HUES48 (cell line): ENCODE measurements at regions not wholly inside any gene's neighbourhood (a gene's known extent, or its start where the extent isn't known, plus 50 kb on each side); places are given as distances from the start of the nearest gene placed in this dataset.

Experiments used
- H3K27ac ChIP-seq: one replicate; pipeline ENCODE4 v1.7.0; 2013; ENCODE audit warnings: low read depth, low read length, inconsistent platforms
- H3K27me3 ChIP-seq: 2 replicates; pipeline ENCODE4 v1.6.1; 2013; ENCODE audit warnings: mild to moderate bottlenecking, low read length; ENCODE audit not compliant: control insufficient read depth, insufficient read depth
- H3K36me3 ChIP-seq: 2 replicates; pipeline ENCODE4 v1.6.1; 2013; ENCODE audit warnings: low read length; ENCODE audit not compliant: control insufficient read depth, insufficient read depth
- H3K4me1 ChIP-seq: 2 replicates; pipeline ENCODE4 v1.6.1; 2013; ENCODE audit warnings: mild to moderate bottlenecking, low read length; ENCODE audit not compliant: control insufficient read depth, insufficient read depth
- H3K4me3 ChIP-seq: 2 replicates; pipeline ENCODE4 v1.5.1; 2013; ENCODE audit warnings: mild to moderate bottlenecking, low read depth, low read length
- H3K9ac ChIP-seq: 2 replicates; pipeline ENCODE4 v1.6.1; 2013; ENCODE audit warnings: mild to moderate bottlenecking, low read depth, low read length, moderate library complexity
- H3K9me3 ChIP-seq: 2 replicates; pipeline ENCODE4 v1.6.1; 2013; ENCODE audit warnings: low read length; ENCODE audit not compliant: control insufficient read depth, insufficient read depth

DNA sequence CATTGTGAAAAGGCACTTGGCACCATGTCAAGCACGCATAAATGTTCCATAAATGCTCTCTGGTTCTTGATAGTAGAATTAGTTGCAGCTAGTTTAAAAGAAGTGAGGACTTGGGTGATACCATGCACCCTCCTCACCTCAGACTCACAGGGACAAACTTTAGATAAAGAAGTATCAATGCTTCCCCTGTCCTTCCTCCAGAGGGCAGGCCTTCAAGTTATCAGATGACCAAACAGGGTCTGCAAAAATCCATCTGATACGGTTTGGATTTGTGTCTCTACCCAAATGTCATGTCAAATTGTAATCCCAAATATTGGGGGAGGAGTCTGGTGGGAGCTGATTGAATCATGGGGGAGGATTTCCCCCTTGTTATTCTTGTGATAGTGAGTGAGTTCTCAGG lies 54.1 kb downstream of the C1QL2 start:
- no peak overlapping the region for H3K9ac ChIP-seq
- no peaks in the 10 kb centered on the region for H3K9me3 ChIP-seq

DNA sequence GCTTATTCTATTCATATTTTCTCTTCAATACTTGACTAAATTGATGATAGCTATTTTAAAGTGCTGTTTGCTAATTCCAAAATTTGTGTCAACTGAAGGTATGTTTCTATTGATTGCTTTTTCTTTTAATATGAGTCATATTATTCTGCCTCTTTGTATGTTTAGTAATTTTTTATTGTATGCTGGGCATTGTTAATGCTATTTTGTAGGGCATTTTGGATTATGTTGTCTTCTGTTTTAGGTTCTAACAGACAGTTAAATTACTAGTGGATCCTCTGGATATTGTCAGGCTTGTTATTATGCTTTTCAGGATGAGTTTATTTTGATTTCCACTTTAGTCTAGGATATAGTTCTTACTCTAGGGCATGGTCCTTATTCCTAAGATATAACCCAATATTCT lies 55.6 kb downstream of the C1QL2 start:
- H3K27ac ChIP-seq: no peak overlapping the region

More for the DNA sequence above, 54.1 kb downstream of the C1QL2 start:
- Histone ChIP-seq H3K36me3 (no peaks in the 10 kb centered on the region), H3K27me3 (no peaks in the 10 kb centered on the region), H3K4me3 (no peak overlapping the region), H3K27ac (no peak overlapping the region), H3K4me1 (no peaks in the 10 kb centered on the region)

DNA sequence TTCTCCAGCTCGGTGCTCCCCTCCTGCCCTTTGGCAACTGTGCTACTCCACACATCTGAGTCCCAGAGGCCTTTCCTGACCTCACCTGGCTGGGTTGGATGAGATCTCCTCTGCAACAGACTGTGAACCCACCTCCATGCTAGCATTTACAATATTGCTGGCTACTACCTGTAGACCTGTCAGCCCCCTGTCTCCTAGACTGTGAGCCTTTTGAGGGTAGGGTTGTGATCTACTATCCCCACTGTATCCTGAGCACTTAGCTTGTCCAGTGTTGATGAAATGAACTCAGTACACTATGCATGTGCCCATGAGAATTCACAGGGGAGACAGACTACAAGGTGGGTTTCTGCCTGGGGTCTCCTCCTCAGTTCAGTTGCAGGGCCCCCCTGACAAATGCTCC lies 70.1 kb downstream of the C1QL2 start:
- no peak overlapping the region for H3K27ac ChIP-seq
- H3K36me3 ChIP-seq: no peaks in the 10 kb centered on the region
- no peak overlapping the region for H3K9ac ChIP-seq
- H3K27me3 ChIP-seq: no peaks in the 10 kb centered on the region
- no peaks in the 10 kb centered on the region for H3K4me1 ChIP-seq
- H3K4me3 ChIP-seq: no peak overlapping the region
- H3K9me3 ChIP-seq: no peaks in the 10 kb centered on the region

More for the DNA sequence above, 55.6 kb downstream of the C1QL2 start:
- Histone ChIP-seq H3K9me3 (no peaks in the 10 kb centered on the region), H3K36me3 (no peaks in the 10 kb centered on the region), H3K9ac (no peak overlapping the region), H3K27me3 (no peaks in the 10 kb centered on the region), H3K4me3 (no peak overlapping the region), H3K4me1 (no peaks in the 10 kb centered on the region)

DNA sequence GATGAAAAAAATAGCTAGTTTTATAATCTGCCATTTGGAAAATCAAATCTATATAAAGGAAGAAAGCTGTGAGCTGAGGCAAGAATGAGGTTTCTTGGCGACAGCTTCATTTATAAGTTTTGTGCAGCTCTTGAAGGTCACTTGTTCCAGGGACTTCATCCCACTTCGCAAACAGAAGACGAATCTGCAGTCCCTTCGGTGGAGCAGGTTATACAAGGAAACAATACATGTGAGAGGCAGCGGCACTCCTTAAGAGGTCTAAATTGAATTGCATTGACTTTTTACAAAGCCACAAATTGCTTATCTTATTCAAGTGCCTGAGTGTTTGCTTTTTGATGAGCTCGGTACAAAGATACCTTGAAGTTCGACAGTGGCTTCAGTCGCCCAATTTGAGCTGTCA lies 72.2 kb downstream of the C1QL2 start:
- no peaks in the 10 kb centered on the region for H3K36me3 ChIP-seq
- no peaks in the 10 kb centered on the region for H3K27me3 ChIP-seq
- no peaks in the 10 kb centered on the region for H3K9me3 ChIP-seq
- H3K9ac ChIP-seq: no peak overlapping the region
- no peaks in the 10 kb centered on the region for H3K4me1 ChIP-seq
- H3K27ac ChIP-seq: no peak overlapping the region
- no peak overlapping the region for H3K4me3 ChIP-seq

DNA sequence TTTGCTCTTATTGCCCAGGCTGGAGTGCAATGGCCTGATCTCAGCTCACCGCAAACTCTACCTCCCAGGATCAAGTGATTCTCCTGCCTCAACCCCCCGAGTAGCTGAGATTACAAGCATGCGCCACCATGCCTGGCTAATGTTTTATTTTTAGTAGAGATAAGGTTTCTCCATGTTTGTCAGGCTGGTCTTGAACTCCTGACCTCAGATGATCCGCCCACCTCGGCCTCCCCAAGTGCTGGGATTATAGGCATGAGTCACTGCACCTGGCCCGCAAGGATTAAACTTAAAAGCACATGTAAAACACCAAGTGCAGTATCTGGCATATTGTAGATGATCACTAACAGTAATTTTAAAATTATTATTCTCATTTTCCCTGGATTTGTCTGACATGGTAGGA lies 72.9 kb downstream of the C1QL2 start:
- Histone ChIP-seq H3K4me1 (no peaks in the 10 kb centered on the region), H3K27ac (no peak overlapping the region), H3K9me3 (no peaks in the 10 kb centered on the region), H3K9ac (no peak overlapping the region), H3K36me3 (no peaks in the 10 kb centered on the region), H3K4me3 (no peak overlapping the region), H3K27me3 (no peaks in the 10 kb centered on the region)

DNA sequence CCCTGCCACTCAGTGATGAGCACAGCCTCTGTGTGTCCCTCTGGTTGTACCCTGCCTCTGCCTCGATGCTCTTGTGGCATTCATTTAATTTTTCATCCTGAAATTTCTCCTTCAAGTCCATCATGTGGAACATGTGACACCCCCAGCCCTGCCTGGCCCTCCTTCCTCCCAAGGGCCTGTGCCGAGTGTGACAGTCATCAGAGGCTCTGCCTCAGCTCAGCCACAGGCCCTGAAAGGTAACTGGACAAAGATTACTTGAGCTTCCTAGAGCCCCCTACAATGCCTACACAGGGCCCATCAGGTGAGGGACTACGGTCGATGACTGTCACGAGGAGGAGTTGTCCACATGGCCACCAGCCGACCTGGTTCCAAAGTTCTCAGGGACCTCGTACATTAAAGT lies 75.1 kb downstream of the C1QL2 start:
- Histone ChIP-seq H3K9ac (no peak overlapping the region), H3K27ac (no peak overlapping the region), H3K4me1 (no peaks in the 10 kb centered on the region), H3K36me3 (no peaks in the 10 kb centered on the region), H3K27me3 (no peaks in the 10 kb centered on the region), H3K4me3 (no peak overlapping the region), H3K9me3 (no peaks in the 10 kb centered on the region)

DNA sequence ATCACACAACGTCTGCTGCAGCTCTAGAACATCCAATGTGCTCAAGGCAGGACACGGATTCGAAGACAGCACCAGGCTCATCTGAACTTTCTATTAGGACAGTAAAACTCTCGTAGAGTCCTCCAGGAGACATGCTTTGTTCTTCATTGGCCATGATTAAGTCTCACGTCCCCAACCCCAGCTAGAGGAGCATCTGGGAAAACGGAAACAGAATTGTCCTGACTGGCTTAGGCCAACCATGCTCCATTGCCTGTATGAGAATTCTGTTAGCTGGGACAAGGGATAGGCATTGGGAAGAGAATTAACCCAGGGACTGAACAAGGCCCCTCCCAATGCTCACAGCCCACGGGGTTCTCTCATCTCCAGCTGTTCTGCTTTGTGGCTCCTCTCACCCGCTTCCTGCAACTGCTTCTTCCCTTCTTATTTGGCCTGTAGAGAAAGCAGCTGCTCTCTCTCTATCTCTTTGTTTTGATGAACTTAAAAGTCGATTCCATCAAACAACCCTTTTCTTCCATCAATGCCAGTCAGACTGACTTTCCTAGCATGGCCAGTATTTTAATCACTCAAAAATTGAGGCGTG lies 75.6 kb downstream of the C1QL2 start:
- Histone ChIP-seq H3K9me3 (no peaks in the 10 kb centered on the region), H3K27me3 (no peaks in the 10 kb centered on the region), H3K27ac (no peak overlapping the region), H3K4me1 (no peaks in the 10 kb centered on the region), H3K4me3 (no peak overlapping the region), H3K9ac (no peak overlapping the region), H3K36me3 (no peaks in the 10 kb centered on the region)

DNA sequence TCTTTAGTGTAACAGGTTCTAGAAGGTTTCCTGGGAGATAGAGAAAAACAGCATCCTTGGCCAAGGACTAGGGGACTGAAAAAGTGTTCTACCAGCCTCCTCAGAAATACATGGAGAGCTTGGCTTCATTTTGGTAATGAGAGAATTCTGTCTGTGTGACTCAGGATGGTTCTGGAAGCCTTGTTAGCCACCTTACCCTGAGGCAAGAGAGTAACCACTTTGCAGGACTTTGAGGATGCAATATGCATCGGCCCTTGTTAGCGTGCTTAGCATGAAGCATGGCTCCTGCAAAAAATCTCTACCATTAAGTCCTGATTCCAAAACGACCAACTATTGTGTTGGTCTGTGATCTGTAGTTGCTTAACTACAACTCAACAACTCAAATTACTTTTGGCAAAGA lies 79.8 kb downstream of the C1QL2 start:
- no peak overlapping the region for H3K9ac ChIP-seq
- no peaks in the 10 kb centered on the region for H3K4me1 ChIP-seq
- H3K27me3 ChIP-seq: no peaks in the 10 kb centered on the region
- H3K4me3 ChIP-seq: no peak overlapping the region
- no peaks in the 10 kb centered on the region for H3K9me3 ChIP-seq
- H3K27ac ChIP-seq: no peak overlapping the region
- no peaks in the 10 kb centered on the region for H3K36me3 ChIP-seq

DNA sequence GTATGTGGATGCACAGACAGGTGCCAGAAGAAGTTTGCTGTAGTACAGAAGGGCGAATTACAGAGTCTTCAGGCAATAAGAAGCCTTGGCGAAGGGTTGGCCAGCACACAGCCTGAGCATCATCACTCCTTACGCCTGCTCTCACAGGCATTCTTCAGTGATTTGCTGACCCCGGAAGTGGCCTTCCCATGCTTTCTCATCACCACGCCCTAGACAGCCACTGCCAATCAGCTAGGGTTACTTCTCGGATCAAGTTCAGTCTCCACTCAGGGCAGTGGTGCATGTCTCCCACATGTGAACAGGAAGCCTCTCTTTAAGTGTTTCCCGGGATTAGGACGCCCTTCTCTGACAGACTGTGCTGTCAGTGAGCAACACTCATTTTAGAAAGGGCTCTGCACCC lies 81.8 kb downstream of the C1QL2 start:
- no peak overlapping the region for H3K9ac ChIP-seq
- no peaks in the 10 kb centered on the region for H3K36me3 ChIP-seq
- no peaks in the 10 kb centered on the region for H3K27me3 ChIP-seq
- no peaks in the 10 kb centered on the region for H3K4me1 ChIP-seq
- H3K27ac ChIP-seq: no peak overlapping the region
- H3K4me3 ChIP-seq: no peak overlapping the region
- no peaks in the 10 kb centered on the region for H3K9me3 ChIP-seq

DNA sequence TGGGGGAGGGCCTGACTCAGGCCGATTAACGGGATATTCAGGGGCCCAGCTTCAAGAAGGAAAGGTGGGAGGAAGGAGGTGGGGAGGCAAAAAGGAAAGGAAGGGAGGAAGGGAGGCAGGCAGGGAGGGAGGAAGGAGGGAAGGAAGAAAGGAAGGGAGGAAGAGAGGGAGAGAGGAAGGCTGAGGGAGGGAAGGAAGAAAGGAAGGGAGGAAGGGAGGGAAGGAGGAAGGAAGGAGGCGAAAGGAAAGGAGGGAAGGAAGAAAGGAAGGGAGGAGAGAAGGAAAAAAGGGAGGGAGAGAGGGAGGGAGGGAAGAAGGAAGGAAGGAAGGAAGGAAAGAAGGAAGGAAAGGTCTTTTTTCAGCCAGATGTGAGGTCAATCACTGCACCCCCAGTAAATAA lies 85.3 kb downstream of the C1QL2 start:
- Histone ChIP-seq H3K4me1 (peaks cover 22% of the 10 kb centered on the region), H3K27me3 (no peaks in the 10 kb centered on the region), H3K9me3 (no peaks in the 10 kb centered on the region), H3K27ac (no peak overlapping the region), H3K9ac (no peak overlapping the region), H3K4me3 (no peak overlapping the region), H3K36me3 (no peaks in the 10 kb centered on the region)

DNA sequence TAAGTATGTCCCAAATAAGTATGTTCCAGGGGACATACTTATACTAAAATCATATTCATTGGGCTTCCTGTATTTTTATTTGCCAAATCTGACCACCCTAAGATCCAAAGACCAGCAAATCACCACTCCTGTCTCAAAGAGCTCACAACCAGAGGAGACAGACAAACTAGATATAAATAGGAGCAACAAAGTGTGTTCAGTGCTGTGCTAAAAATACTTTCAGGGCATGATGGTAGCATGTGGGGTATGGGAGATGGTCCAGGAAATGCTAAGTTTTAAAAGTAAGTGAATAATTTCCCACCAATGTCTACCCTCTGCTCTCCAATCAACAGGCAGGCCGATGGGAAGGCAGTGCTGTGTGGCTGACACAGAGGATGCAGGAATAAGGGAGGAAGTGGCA lies 87.1 kb downstream of the C1QL2 start:
- Histone ChIP-seq H3K4me3 (no peak overlapping the region), H3K9ac (no peak overlapping the region), H3K27me3 (no peaks in the 10 kb centered on the region), H3K4me1 (peaks cover 25% of the 10 kb centered on the region), H3K27ac (no peak overlapping the region), H3K36me3 (no peaks in the 10 kb centered on the region), H3K9me3 (no peaks in the 10 kb centered on the region)

DNA sequence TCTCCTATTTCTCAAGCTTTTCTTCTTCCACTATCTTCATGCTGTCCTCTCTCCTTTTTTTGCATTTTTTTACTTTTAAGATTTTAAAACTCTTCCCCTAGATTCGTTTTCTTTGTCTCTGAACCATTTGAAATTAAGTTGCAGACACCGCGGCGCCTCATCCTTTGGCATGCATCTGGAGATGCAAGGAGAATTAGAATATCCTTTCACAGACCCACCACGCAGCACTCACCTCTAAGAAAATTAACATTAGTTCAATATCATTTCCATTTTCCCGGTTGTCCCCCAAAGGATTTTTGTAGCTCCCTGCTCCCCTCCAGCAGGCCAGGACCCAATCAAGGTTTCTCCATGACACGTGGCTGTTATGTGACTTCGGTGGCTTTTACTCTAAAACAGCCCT lies 88.8 kb downstream of the C1QL2 start:
- H3K27me3 ChIP-seq: no peaks in the 10 kb centered on the region
- peaks cover 25% of the 10 kb centered on the region for H3K4me1 ChIP-seq
- no peak overlapping the region for H3K27ac ChIP-seq
- no peaks in the 10 kb centered on the region for H3K9me3 ChIP-seq
- H3K36me3 ChIP-seq: no peaks in the 10 kb centered on the region
- no peak overlapping the region for H3K4me3 ChIP-seq
- H3K9ac ChIP-seq: no peak overlapping the region; the same call in 1 of the 2 replicates
